ENCODE measurements at regions not wholly inside any gene's neighbourhood (a gene's known extent, or its start where the extent isn't known, plus 50 kb on each side); places are given as distances from the start of the nearest gene placed in this dataset.

- no peak for TF ChIP-seq JUND (IDR thresholded peaks at IDR 0.05)
- TF ChIP-seq EZH2phosphoT487 (IDR thresholded peaks at IDR 0.05; ENCODE audit: borderline replicate concordance), result no peak
- no peak for TF ChIP-seq ZNF274 (IDR thresholded peaks at IDR 0.05; ENCODE audit: low read depth, low read length)
- no peak for TF ChIP-seq POLR2A (IDR thresholded peaks at IDR 0.05; ENCODE audit: borderline replicate concordance, extremely low read depth, insufficient read depth, insufficient read length)
- ChIA-PET CTCF (no interaction called here), RAD21 (ENCODE audit: low non-redundant PET in 1 of 2, low total read pairs in 2 of 2, uncharacterized antibody in 2 of 2, unreplicated experiment in 2 of 2) (no interaction called here), POLR2A (no interaction called here)
- BruUV-seq (replicated peaks), result no TSS peak
- H4K20me1 ChIP-seq (ENCODE audit: insufficient read depth), result no peaks in the 10 kb centered on the region
- intact Hi-C loops (cut with micrococcal nuclease), result no loop called here
- H3K79me2 ChIP-seq (ENCODE audit: insufficient read depth, low read length), result no peaks in the 10 kb centered on the region
- DNase-seq (ENCODE audit: low read depth, low spot score) (no peak), ATAC-seq (no peak)
- no peak overlapping the region for H3K4me2 ChIP-seq (ENCODE audit: low read length)
- no peaks in the 10 kb centered on the region for H3K36me3 ChIP-seq (ENCODE audit: control insufficient read depth in 1 of 2, insufficient read depth in 2 of 2, low read length in 2 of 2)
- no peak overlapping the region for H3K27ac ChIP-seq (ENCODE audit: low read depth, low read length)
- no peaks in the 10 kb centered on the region for H3K27me3 ChIP-seq (ENCODE audit: insufficient read depth, low read length)
- no peaks in the 10 kb centered on the region for H3K4me1 ChIP-seq (ENCODE audit: control insufficient read depth in 1 of 2, insufficient read depth in 2 of 2, low read length in 2 of 2)
- no peak overlapping the region for H3K9ac ChIP-seq (ENCODE audit: low read length)
- H3K9me3 ChIP-seq (ENCODE audit: control insufficient read depth in 1 of 2, insufficient read depth in 1 of 2, low read depth in 1 of 2, low read length in 2 of 2), result no peaks in the 10 kb centered on the region
- no peak overlapping the region for H2AFZ ChIP-seq (ENCODE audit: low read depth, low read length, poor library complexity, severe bottlenecking)
- no peak overlapping the region for H3K4me3 ChIP-seq (replicated peaks in 1 of 2; ENCODE audit: low read depth in 1 of 2, low read length in 2 of 2)
- no peaks in the 10 kb centered on the region for H3K9me2 ChIP-seq (ENCODE audit: insufficient read depth)
Observed at GRCh38 chr2:236346366-236346765, 82.2 kb upstream of the ASB18 start.

GRCh38 chr2:236348279-236348678 is 84.1 kb upstream of the ASB18 start:
- Histone ChIP-seq H3K4me2 (ENCODE audit: low read length) (no peak overlapping the region), H3K27ac (ENCODE audit: low read depth, low read length) (no peak overlapping the region), H3K4me3 (replicated peaks in 1 of 2; ENCODE audit: low read depth in 1 of 2, low read length in 2 of 2) (no peak overlapping the region), H3K79me2 (ENCODE audit: insufficient read depth, low read length) (no peaks in the 10 kb centered on the region), H3K9me2 (ENCODE audit: insufficient read depth) (no peaks in the 10 kb centered on the region), H3K4me1 (ENCODE audit: control insufficient read depth in 1 of 2, insufficient read depth in 2 of 2, low read length in 2 of 2) (no peaks in the 10 kb centered on the region), H3K27me3 (ENCODE audit: insufficient read depth, low read length) (no peaks in the 10 kb centered on the region), H3K9ac (ENCODE audit: low read length) (no peak overlapping the region), H4K20me1 (ENCODE audit: insufficient read depth) (no peaks in the 10 kb centered on the region), H3K36me3 (ENCODE audit: control insufficient read depth in 1 of 2, insufficient read depth in 2 of 2, low read length in 2 of 2) (no peaks in the 10 kb centered on the region), H2AFZ (ENCODE audit: low read depth, low read length, poor library complexity, severe bottlenecking) (no peak overlapping the region), H3K9me3 (ENCODE audit: control insufficient read depth in 1 of 2, insufficient read depth in 1 of 2, low read depth in 1 of 2, low read length in 2 of 2) (no peaks in the 10 kb centered on the region)
- RAD21 ChIA-PET (ENCODE audit: low non-redundant PET in 1 of 2, low total read pairs in 2 of 2, uncharacterized antibody in 2 of 2, unreplicated experiment in 2 of 2), result no interaction called here
- CTCF ChIA-PET, result interaction anchor here (0.7 kb wide), 1 partner anchor 362 kb away, joined by 4 read pairs; no protein-coding TSS in a partner anchor
- DNase-seq (ENCODE audit: low read depth, low spot score) (no peak), ATAC-seq (no peak)
- no TSS peak for BruUV-seq (replicated peaks)
- intact Hi-C loops (cut with micrococcal nuclease), result no loop called here
- TF ChIP-seq TCF7L2 (IDR thresholded peaks at IDR 0.05; ENCODE audit: borderline replicate concordance, extremely low read depth, insufficient read depth, insufficient read length) (no peak), SP1 (IDR thresholded peaks at IDR 0.05; ENCODE audit: low read depth) (no peak), YY1 (IDR thresholded peaks at IDR 0.05; ENCODE audit: extremely low read depth, insufficient replicate concordance, low read depth, low read length) (no peak), EZH2phosphoT487 (IDR thresholded peaks at IDR 0.05; ENCODE audit: borderline replicate concordance) (no peak)
- POLR2A ChIA-PET, result no interaction called here
